GM12878 (cell line): ENCODE measurements at regions not wholly inside any gene's neighbourhood (a gene's known extent, or its start where the extent isn't known, plus 50 kb on each side); places are given as distances from the start of the nearest gene placed in this dataset.

Source experiments
- ATAC-seq: fragments of 200-7000 bp; cut with Tn5 transposase; 3 replicates; pipeline ENCODE4 v1.9.1; 2020; ENCODE audit warnings: mild to moderate bottlenecking, moderate library complexity
- BruUV-seq: library from RNA; stranded (reverse); fragments of 400-500 nt; replicated peaks from 2 replicates; lab custom pipeline; 2021; lab: Mats Ljungman, UMichigan
- CTCF ChIA-PET: fragments of 300-600 bp; sonication (Branson Sonifier 250); formaldehyde crosslinking; extraction: SDS; loops from one replicate; lab custom pipeline; 2021; ENCODE audit warnings: inconsistent platforms; lab: Yijun Ruan, JAX
- POLR2A ChIA-PET: fragments of 350-600 bp; formaldehyde crosslinking; extraction: SDS; loops from one replicate; lab custom pipeline; 2021; ENCODE audit warnings: inconsistent platforms; lab: Charles Lee
- RAD21 ChIA-PET: fragments of 300-600 bp; sonication (Branson Sonifier 250); formaldehyde crosslinking; loops from one replicate; lab custom pipeline; 2023; ENCODE audit warnings: antibody characterized with exemption; ENCODE audit not compliant: unreplicated experiment; lab: Charles Lee
- SMC1A ChIA-PET: fragments of 300-600 bp; sonication (Branson Sonifier 250); formaldehyde crosslinking; loops from one replicate; lab custom pipeline; 2023; ENCODE audit not compliant: unreplicated experiment, uncharacterized antibody; lab: Charles Lee
- DNase-seq: peaks from one replicate; pipeline ENCODE4 v3.0.0-alpha.2; 2011; ENCODE audit warnings: low read depth, low spot score
- FAIRE-seq: peaks from 3 replicates; lab custom pipeline; 2011; peaks lifted over from hg19 to GRCh38; lab: Jason Lieb, UNC
- H2AFZ ChIP-seq: 2 replicates; pipeline ENCODE4 v1.6.0; 2011; ENCODE audit warnings: low read depth, low read length, control low read depth; ENCODE audit not compliant: control insufficient read depth
- H3K27ac ChIP-seq: 2 replicates; pipeline ENCODE4 v1.5.1; 2011; ENCODE audit warnings: control low read depth; ENCODE audit not compliant: control insufficient read depth, insufficient read depth
- H3K27me3 ChIP-seq, 2 experiments: replicated peaks in 1 of 2; 2 replicates each; pipeline versions ENCODE4 v1.6.0 to v1.6.1; 2011; ENCODE audit warnings: low read length in 1 of 2; ENCODE audit not compliant: control insufficient read depth in 2 of 2, insufficient read depth in 2 of 2
- H3K36me3 ChIP-seq, 2 experiments: 2 replicates each; pipeline ENCODE4 v1.5.1; 2011; ENCODE audit warnings: low read length in 1 of 2; ENCODE audit not compliant: control insufficient read depth in 2 of 2, insufficient read depth in 2 of 2
- H3K4me1 ChIP-seq: 2 replicates; pipeline ENCODE4 v1.6.1; 2011; ENCODE audit warnings: mild to moderate bottlenecking, low read length, moderate library complexity, mixed read lengths; ENCODE audit not compliant: control insufficient read depth, insufficient read depth
- H3K4me2 ChIP-seq: 2 replicates; pipeline ENCODE4 v1.6.0; 2011; ENCODE audit warnings: control low read depth; ENCODE audit not compliant: control insufficient read depth, insufficient read depth
- H3K4me3 ChIP-seq: fragments of 200-600 bp; sonication (generic); 2 replicates; pipeline ENCODE4 v1.5.1; 2016
- H3K79me2 ChIP-seq: 2 replicates; pipeline ENCODE4 v1.6.0; 2011; ENCODE audit warnings: low read length; ENCODE audit not compliant: control insufficient read depth, insufficient read depth
- H3K9ac ChIP-seq: 2 replicates; pipeline ENCODE4 v1.8.0; 2011; ENCODE audit warnings: low read length, control low read depth, mixed read lengths; ENCODE audit not compliant: control insufficient read depth, insufficient read depth
- H3K9me3 ChIP-seq: replicated peaks from 3 replicates; pipeline ENCODE4 v1.5.1; 2011; ENCODE audit warnings: mild to moderate bottlenecking, low read length; ENCODE audit not compliant: control insufficient read depth, insufficient read depth
- H4K20me1 ChIP-seq: 2 replicates; pipeline ENCODE4 v1.6.0; 2011; ENCODE audit not compliant: control insufficient read depth, insufficient read depth
- BACH1 ChIP-seq: fragments of 450-650 bp; IDR thresholded peaks from 2 replicates; pipeline ENCODE4 v1.6.1; 2017; ENCODE audit warnings: mild to moderate bottlenecking, borderline replicate concordance
- CBX5 ChIP-seq: sonication (generic); IDR thresholded peaks from 2 replicates; pipeline ENCODE4 v1.6.1; 2016; ENCODE audit warnings: low read depth, moderate library complexity, mild to moderate bottlenecking, inconsistent platforms
- DPF2 ChIP-seq: fragments of 450-650 bp; IDR thresholded peaks from 2 replicates; pipeline ENCODE4 v1.6.1; 2017; ENCODE audit warnings: mild to moderate bottlenecking
- ESRRA ChIP-seq: IDR thresholded peaks from 2 replicates; pipeline ENCODE4 v1.6.1; 2012; ENCODE audit warnings: mild to moderate bottlenecking, low read length, improper control_type of control experiment
- MEF2A ChIP-seq: IDR thresholded peaks from 2 replicates; pipeline ENCODE4 v1.6.1; 2011; ENCODE audit warnings: low read depth, mild to moderate bottlenecking, low read length, moderate library complexity; ENCODE audit not compliant: insufficient read depth
- MYB ChIP-seq: fragments of 150-350 bp; IDR thresholded peaks from 2 replicates; pipeline ENCODE4 v1.6.1; 2014; ENCODE audit warnings: mild to moderate bottlenecking, low read depth, low read length, borderline replicate concordance
- NKRF ChIP-seq: fragments of 450-650 bp; conservative IDR thresholded peaks from 2 replicates; pipeline ENCODE4 v1.6.1; 2017; ENCODE audit warnings: mild to moderate bottlenecking, moderate library complexity
- SMAD1 ChIP-seq: fragments of 450-650 bp; IDR thresholded peaks from 2 replicates; pipeline ENCODE4 v1.6.1; 2018; ENCODE audit warnings: mild to moderate bottlenecking, low read depth; ENCODE audit not compliant: partially characterized antibody
- SP1 ChIP-seq: IDR thresholded peaks from one replicate; pipeline ENCODE4 v1.6.1; 2011; ENCODE audit warnings: low read depth, low read length
- TCF3 ChIP-seq: IDR thresholded peaks from 2 replicates; pipeline ENCODE4 v1.6.1; 2012; ENCODE audit warnings: low read depth, mild to moderate bottlenecking, low read length, borderline replicate concordance; ENCODE audit not compliant: insufficient read depth
- ZNF384 ChIP-seq: IDR thresholded peaks from 2 replicates; pipeline ENCODE4 v1.6.1; 2012; ENCODE audit warnings: low read depth, mild to moderate bottlenecking, low read length, improper control_type of control experiment, borderline replicate concordance
- ZNF622 ChIP-seq: fragments of 450-650 bp; IDR thresholded peaks from 2 replicates; pipeline ENCODE4 v1.6.1; 2017; ENCODE audit warnings: mild to moderate bottlenecking, inconsistent platforms
- WGBS: methylation state at CpG from one replicate; pipeline ENCODE4 v1.1.6; 2016; ENCODE audit warnings: low lambda C conversion rate; ENCODE audit not compliant: insufficient replicate concordance, insufficient coverage; ENCODE audit errors: missing lambda C conversion rate; 5-methylcytosine and 5-hydroxymethylcytosine counted together
- in situ Hi-C: fragments of 300-500 bp; cut with MboI; formaldehyde crosslinking; loops from 9 replicates; pipeline ENCODE4 v1.14.3; 2018; ENCODE audit warnings: mixed read lengths
- intact Hi-C: fragments of 100-400 bp; cut with micrococcal nuclease; formaldehyde crosslinking; loops from one replicate; pipeline ENCODE4 v1.14.2; 2022; ENCODE audit not compliant: unreplicated experiment

- ATAC-seq (no peak), DNase-seq (no peak)
- ChIA-PET CTCF (no interaction called here), SMC1A (no interaction called here), RAD21 (no interaction called here)
- no peaks in the 10 kb centered on the region for H4K20me1 ChIP-seq
- H3K4me1 ChIP-seq, result no peaks in the 10 kb centered on the region
- H3K36me3 ChIP-seq, result no peaks in the 10 kb centered on the region
- in situ Hi-C loops, result no loop called here
- H3K27ac ChIP-seq, result no peak overlapping the region
- TF ChIP-seq TCF3 (no peak), MYB (no peak), SMAD1 (no peak), ZNF384 (no peak), DPF2 (no peak), SP1 (no peak), CBX5 (no peak), BACH1 (no peak), ESRRA (no peak), MEF2A (no peak), ZNF622 (no peak), NKRF (no peak)
- TF ChIP-seq, all 136 proteins: peak for 0
- POLR2A ChIA-PET, result interaction anchor here (0.6 kb wide), 1 partner anchor 13 kb away, joined by 5 read pairs; no protein-coding TSS in a partner anchor
- Histone ChIP-seq H3K4me2 (no peak overlapping the region), H3K27me3 (no peaks in the 10 kb centered on the region), H3K79me2 (no peaks in the 10 kb centered on the region), H2AFZ (no peak overlapping the region), H3K9me3 (no peaks in the 10 kb centered on the region), H3K4me3 (no peak overlapping the region), H3K9ac (no peak overlapping the region)
- BruUV-seq, result no TSS peak
- WGBS, result 0% methylated on average over 1 of the region's 1 CpG
- FAIRE-seq, result no peak
- intact Hi-C loops, result no loop called here
Observed at GRCh38 chr2:810397-810796, 133.2 kb upstream of the TMEM18 start.
